Ovary (tissue), 7 donors: ENCODE measurements at regions not wholly inside any gene's neighbourhood (a gene's known extent, or its start where the extent isn't known, plus 50 kb on each side); places are given as distances from the start of the nearest gene placed in this dataset.

ENCODE experiments used
- DNase-seq, 5 donors: peaks; one replicate each; pipeline ENCODE4 v3.0.0-alpha.2; 2019 to 2020
- H3K27ac ChIP-seq, 2 donors: fragments of 200-600 bp; one replicate each; pipeline versions ENCODE4 v1.5.1 to v1.8.0; 2019 to 2022
- H3K27me3 ChIP-seq: fragments of 200-600 bp; one replicate; pipeline ENCODE4 v1.8.0; 2022
- H3K36me3 ChIP-seq: fragments of 200-600 bp; sonication (generic); one replicate; pipeline ENCODE4 v1.5.1; 2019
- H3K4me1 ChIP-seq: one replicate; pipeline ENCODE4 v1.8.1; 2013; ENCODE audit warnings: mild to moderate bottlenecking, moderate library complexity; ENCODE audit not compliant: insufficient read depth
- H3K4me3 ChIP-seq: fragments of 200-600 bp; sonication (generic); one replicate; pipeline ENCODE4 v1.5.1; 2017
- H3K9me3 ChIP-seq, 2 donors: fragments of 200-600 bp in 1 of 2; sonication (generic) in 1 of 2; one replicate each; pipeline versions ENCODE4 v1.5.1 to v1.8.1; 2013 to 2019; ENCODE audit warnings: mild to moderate bottlenecking in 1 of 2, moderate library complexity in 1 of 2
- CTCF ChIP-seq, 3 donors: fragments of 450-650 bp in 2 of 3; fragments of 200-600 bp in 1 of 3; IDR thresholded peaks; one replicate each; pipeline versions ENCODE4 v1.5.1 to v1.8.0; 2016 to 2022; ENCODE audit warnings: antibody characterized with exemption in 3 of 3, mild to moderate bottlenecking in 1 of 3
- EP300 ChIP-seq: sonication (generic); formaldehyde crosslinking; IDR thresholded peaks from one replicate; pipeline ENCODE4 v1.6.1; 2017; ENCODE audit warnings: antibody characterized with exemption
- POLR2A ChIP-seq: fragments of 450-650 bp; IDR thresholded peaks from one replicate; pipeline ENCODE4 v1.6.1; 2017; ENCODE audit warnings: antibody characterized with exemption, mild to moderate bottlenecking, moderate library complexity
- WGBS, 3 donors: extraction: QIAGEN DNeasy Blood & Tissue Kit in 1 of 3; methylation state at CpG; one replicate each; pipeline versions ENCODE4 v1.1.5 to v1.1.7; 2013 to 2017; 5-methylcytosine and 5-hydroxymethylcytosine counted together
- intact Hi-C, 4 donors: fragments of 100-400 bp; cut with DNase I; formaldehyde crosslinking; loops; one replicate each; pipeline versions ENCODE4 v1.11.0 to v1.15.1; 2022 to 2023
- donor health status: DM: no; HTN: no; CAD: no; lungs with moderate emphysema.
- donor health status: DM: no; HTN: no; CAD: no.
- donor health status: Bipolar disorder and iron deficiency.
- donor health status: DM: no; HTN: no; CAD: no.
- donor health status: DM: yes; HTN: yes; CAD: no.

- TF ChIP-seq EP300 (no peak), POLR2A (no peak), CTCF (IDR thresholded peaks at IDR 0.05) (no peak)
- Histone ChIP-seq H3K27ac (no peak overlapping the region), H3K27me3 (no peaks in the 10 kb centered on the region), H3K4me3 (no peak overlapping the region), H3K4me1 (no peaks in the 10 kb centered on the region), H3K36me3 (no peaks in the 10 kb centered on the region), H3K9me3 (no peaks in the 10 kb centered on the region)
- DNase-seq = no peak
- intact Hi-C loops = no loop called here
- 85 to 93% (median 87%) methylated on average over 2 of the region's 2 CpGs for WGBS, 3 donors
These were observed 67.4 kb upstream of the ARHGAP36 start for GRCh38 chrX:130990723-130991122.

DNA sequence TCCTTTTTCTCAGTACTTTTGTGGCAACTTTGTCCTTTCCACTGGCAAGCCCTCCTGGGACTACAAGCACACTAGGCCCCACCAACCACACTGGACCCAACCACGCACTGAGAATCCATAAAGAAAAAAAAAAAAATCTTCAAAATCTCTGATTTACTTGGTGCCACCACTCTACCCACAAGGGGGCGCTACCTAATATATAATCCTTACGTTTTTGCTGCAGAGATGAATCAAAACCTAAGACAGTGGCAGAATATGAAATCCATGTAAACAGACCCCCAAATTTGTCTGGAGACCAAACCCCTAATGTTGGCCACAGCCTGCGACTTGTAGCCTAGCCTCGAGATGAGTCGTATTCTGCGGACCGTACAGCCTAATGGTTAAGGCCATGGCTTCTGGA lies 63.5 kb upstream of the ARHGAP36 start:
- intact Hi-C loops = no loop called here
- no peak overlapping the region for H3K27ac ChIP-seq
- 44 to 47% (median 44%) methylated on average over 8 of the region's 8 CpGs for WGBS, 3 donors
- TF ChIP-seq EP300 = no peak
- H3K9me3 ChIP-seq = no peaks in the 10 kb centered on the region
- no peaks in the 10 kb centered on the region for H3K27me3 ChIP-seq
- no peak overlapping the region for H3K4me3 ChIP-seq
- H3K36me3 ChIP-seq = no peaks in the 10 kb centered on the region
- DNase-seq = no peak
- no peaks in the 10 kb centered on the region for H3K4me1 ChIP-seq

DNA sequence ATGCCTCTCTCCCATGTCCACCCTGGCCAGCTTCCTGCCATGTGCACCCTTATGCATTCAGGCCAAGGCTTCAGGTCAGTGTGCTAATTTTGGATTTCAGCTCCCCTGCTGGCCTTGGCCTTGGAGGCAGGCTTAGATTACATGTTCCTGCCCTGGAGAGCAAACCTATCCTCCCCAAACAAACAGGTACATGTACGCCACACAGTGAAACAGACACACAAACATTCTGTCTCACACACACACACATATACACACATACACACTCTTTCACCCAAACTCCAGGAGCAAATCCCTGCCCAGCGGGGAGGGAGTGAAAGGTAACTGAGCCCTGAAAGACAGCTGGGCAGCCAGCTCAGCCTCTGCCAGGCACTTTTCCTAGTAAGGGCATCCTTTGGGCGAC lies 62.7 kb upstream of the ARHGAP36 start:
- no peak overlapping the region for H3K27ac ChIP-seq
- intact Hi-C loops = no loop called here
- no peaks in the 10 kb centered on the region for H3K36me3 ChIP-seq
- no peaks in the 10 kb centered on the region for H3K9me3 ChIP-seq
- no peak for TF ChIP-seq CTCF (IDR thresholded peaks at IDR 0.05)
- no peak for TF ChIP-seq EP300
- TF ChIP-seq POLR2A = no peak
- WGBS, 3 donors = 50 to 65% (median 60%) methylated on average over 3 of the region's 3 CpGs
- no peaks in the 10 kb centered on the region for H3K27me3 ChIP-seq
- H3K4me1 ChIP-seq = no peaks in the 10 kb centered on the region
- no peak overlapping the region for H3K4me3 ChIP-seq
- no peak for DNase-seq

DNA sequence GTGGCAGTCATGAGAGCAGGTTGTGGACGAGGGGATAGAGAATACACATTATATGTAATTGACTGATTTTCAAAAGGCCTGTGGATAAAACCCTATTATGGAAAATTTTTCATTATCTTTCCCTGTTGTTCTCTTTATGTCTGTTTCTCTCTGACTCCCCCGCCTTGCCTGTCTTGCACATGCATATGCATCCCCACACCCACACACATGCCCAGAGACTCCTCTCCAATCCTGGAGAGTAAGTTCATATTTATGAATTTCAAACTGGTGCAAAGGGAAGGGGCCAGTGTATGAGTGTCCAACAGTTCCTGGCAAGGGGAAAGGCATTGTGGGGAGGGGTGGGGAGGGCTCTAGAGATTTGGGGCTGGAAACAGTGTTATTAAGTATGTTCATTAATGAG lies 60.8 kb upstream of the ARHGAP36 start:
- TF ChIP-seq POLR2A (no peak), EP300 (no peak), CTCF (IDR thresholded peaks at IDR 0.05) (no peak)
- WGBS, 3 donors = 34 to 41% (median 38%) methylated on average over 2 of the region's 2 CpGs
- intact Hi-C loops = no loop called here

GRCh38 chrX:130999360-130999759 lies 58.8 kb upstream of the ARHGAP36 start:
- intact Hi-C loops = no loop called here
- Histone ChIP-seq H3K9me3 (no peaks in the 10 kb centered on the region), H3K27me3 (no peaks in the 10 kb centered on the region), H3K4me1 (no peaks in the 10 kb centered on the region), H3K27ac (no peak overlapping the region), H3K36me3 (no peaks in the 10 kb centered on the region), H3K4me3 (no peak overlapping the region)
- WGBS, 3 donors = 53 to 73% (median 57%) methylated on average over 1 of the region's 1 CpG
- TF ChIP-seq EP300 = no peak
- TF ChIP-seq POLR2A = no peak
- no peak for TF ChIP-seq CTCF (IDR thresholded peaks at IDR 0.05)
- no peak for DNase-seq

More for the DNA sequence above, 60.8 kb upstream of the ARHGAP36 start:
- no peak for DNase-seq
- H3K36me3 ChIP-seq = no peaks in the 10 kb centered on the region
- no peaks in the 10 kb centered on the region for H3K4me1 ChIP-seq
- no peak overlapping the region for H3K4me3 ChIP-seq
- no peaks in the 10 kb centered on the region for H3K27me3 ChIP-seq
- H3K9me3 ChIP-seq = no peaks in the 10 kb centered on the region
- H3K27ac ChIP-seq = no peak overlapping the region
